GM04504 (cell line): ENCODE measurements at regions not wholly inside any gene's neighbourhood (a gene's known extent, or its start where the extent isn't known, plus 50 kb on each side); places are given as distances from the start of the nearest gene placed in this dataset.

Experiments
- DNase-seq: peaks from one replicate; pipeline ENCODE4 v3.0.0-alpha.2; 2012; ENCODE audit warnings: low read depth

- DNase-seq, result no peak
Measured at GRCh38 chr1:235027076-235027861, 101.4 kb downstream of the TOMM20 start.

- no peak for DNase-seq
Measured at GRCh38 chr1:235025422-235025984, 103.1 kb downstream of the TOMM20 start.

- DNase-seq, result no peak
Measured at GRCh38 chr1:235024711-235025421, 103.8 kb downstream of the TOMM20 start.

- no peak for DNase-seq
Measured at GRCh38 chr1:235023711-235024439, 104.8 kb downstream of the TOMM20 start.

GRCh38 chr1:235022981-235023710 is 105.5 kb downstream of the TOMM20 start:
- no peak for DNase-seq

DNA sequence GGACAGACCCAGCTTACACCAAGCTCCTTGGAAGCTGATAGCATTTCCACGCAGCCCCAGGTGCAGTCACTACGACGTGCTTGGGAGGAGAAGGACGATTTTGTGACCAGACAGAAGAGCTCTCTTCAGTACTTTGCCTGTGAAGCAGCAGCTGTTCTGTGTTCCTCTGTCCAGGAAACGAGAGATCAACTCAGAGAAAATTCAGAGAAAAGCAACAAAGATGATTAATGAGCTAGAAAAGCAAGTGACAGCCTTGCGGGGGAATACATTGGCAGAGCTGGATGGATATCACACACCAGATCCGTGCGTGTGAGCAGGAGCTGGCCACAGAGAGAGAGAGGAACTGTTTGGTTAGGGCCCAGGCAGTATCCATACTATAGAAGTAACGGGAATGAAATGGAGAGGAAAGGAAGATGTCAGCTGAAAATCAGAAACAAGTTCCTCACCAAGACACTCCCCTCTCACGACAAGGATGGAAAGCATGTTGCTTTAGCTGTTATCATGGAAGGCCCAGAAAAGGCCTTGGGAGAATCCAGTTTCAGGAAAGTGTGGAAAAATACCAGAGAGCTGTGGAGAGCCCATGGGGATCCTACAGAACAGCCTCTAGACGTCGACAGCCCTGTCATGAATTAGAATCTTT is 106.2 kb downstream of the TOMM20 start:
- no peak for DNase-seq

DNA sequence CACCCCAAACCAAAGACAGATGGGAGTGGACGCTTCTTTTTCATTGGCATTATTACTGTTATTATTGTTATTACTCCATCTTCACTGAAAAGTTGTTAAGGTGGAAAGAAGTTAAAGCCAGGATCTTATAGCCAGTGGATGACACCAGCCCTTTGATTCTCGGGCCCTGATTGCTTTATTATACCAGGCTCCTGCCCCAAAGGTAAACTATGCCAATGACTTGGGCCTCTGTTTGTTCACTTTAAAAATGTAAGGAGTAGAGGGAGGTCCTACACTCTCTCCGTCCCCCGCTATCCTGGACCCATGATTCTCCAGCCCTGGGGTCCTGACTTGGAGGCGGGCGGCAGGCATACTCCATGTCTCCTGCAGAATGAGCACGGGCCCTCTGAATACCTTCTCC is 106.8 kb downstream of the TOMM20 start:
- no peak for DNase-seq

DNA sequence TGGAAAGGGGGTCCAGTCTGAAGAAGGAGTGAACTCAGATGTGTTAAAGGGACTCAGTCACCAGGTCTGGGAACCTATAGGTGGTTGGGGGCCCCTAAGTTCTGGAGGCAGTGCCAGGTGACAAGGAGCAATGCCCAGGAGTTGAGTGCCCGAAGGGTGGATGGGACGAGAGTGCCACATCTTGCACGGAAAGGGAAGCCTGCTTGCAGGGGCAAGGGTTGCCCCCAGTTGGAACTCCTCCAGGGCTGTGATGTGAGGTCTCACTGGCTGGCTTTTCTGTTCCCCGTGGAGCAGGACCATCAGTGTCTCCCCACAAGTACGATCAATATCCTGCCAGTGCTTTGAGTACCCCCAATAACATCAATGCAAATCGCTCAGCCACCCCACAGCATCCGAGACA is 107.3 kb downstream of the TOMM20 start:
- no peak for DNase-seq

DNA sequence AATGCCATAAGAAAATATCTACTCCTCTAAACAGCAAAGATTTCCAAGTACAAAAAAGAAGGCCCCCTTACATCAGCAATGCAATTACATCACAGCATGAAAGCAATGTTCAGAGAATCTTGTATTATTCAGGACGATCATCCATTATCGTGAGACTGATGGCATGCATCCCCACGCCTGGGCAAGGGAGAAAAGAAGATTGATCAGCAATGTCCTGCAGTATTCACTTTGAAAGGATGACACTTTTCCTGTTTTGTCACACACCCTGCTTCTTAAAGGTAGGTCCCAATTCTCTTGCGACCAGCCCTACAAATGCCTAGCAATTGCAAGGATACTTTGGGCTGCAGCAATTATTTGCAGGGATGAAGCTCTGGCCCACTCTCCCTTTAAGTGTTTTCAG is 108.7 kb downstream of the TOMM20 start:
- DNase-seq, result no peak

DNA sequence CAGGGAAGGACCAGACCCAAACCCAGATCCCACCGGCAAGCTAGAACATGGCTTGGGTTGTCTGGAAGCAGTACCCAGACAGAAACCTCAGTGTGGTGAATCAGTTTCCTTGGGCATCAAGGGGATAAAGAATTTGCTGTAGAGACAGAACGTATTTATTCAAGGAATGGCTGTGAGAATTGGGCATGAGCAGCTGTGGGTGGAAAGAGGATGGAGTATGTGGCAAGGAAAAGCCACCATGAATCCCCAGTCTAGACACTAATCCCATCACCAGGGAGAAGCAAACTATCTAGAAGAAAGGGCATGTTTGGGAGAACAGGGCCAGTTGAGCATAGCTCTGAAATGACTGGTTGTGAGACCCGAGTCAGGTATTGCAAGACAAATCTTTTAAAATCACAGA is 109.2 kb downstream of the TOMM20 start:
- no peak for DNase-seq

DNA sequence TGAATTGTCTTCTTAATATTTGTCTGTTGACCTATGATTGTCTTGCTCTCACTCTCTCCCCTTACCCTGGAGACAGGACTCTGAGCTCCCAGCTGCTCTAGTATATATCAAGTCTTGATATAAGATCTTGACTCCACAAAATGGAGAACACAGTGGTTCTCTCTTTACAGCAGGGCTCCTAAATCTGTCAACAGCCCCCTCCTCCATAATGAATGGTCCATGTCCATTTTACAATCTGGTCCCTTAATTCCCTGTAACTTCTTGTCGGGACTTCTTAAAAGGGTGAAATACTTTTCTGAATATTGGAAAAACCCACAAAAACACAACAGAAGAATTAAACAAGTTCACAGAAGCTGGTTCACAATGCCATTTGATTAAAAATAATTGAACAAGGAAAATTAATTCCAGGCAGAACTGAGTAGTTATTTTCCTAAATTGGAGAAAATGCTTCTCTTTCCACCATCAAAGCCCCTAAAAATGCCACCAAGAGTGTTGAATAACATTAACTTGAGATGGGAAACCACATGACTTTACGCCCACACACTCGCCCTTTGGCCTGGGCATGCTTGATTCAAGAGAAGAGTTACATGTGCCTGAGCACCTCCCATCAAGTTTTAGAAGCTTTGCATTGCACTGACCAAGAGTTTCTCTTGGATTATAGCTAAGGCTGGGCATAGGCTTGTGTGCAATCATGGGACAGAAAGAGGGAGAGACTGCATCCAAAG is 109.8 kb downstream of the TOMM20 start:
- DNase-seq, result no peak

DNA sequence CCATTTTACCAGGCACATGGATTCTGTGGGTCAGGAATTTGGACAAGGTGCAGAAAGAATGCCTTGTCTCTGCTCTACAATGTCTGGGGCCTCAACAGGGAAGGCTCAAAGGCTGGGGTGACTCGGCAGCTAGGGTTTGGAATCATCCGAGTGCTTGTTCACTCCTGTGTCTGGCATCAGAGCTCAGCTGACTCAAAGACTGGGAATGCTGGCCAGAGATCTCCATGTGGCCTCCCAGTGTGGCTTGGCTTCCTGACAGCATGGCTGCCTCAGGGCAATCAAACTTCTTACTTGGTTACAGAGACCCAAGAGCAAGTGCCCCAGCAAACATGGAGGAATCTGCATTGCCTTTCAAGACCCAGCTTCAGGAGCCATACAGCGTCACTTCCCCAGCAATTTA is 110.5 kb downstream of the TOMM20 start:
- DNase-seq, result peak; percentile 95

- no peak for DNase-seq
Measured at GRCh38 chr1:235017719-235018118, 110.9 kb downstream of the TOMM20 start.

DNA sequence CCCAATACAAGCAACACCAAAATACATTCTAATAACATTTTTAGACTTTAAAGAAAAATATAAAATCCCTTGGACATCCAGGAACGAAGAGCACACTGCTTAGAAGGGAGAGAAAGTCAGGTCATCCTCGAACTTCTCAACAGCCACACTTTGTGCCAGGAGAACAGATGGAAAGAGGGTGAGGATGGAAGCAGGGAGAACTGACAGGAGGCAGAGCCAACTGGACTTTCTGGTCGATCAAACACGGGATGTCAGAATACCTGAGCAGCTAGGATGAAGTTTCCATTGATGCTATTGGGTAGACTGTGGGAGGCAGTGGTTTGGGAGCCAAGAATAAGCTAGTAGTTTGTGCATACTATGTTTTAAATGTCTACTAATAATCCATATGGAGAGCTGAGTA is 111.4 kb downstream of the TOMM20 start:
- DNase-seq, result no peak

DNA sequence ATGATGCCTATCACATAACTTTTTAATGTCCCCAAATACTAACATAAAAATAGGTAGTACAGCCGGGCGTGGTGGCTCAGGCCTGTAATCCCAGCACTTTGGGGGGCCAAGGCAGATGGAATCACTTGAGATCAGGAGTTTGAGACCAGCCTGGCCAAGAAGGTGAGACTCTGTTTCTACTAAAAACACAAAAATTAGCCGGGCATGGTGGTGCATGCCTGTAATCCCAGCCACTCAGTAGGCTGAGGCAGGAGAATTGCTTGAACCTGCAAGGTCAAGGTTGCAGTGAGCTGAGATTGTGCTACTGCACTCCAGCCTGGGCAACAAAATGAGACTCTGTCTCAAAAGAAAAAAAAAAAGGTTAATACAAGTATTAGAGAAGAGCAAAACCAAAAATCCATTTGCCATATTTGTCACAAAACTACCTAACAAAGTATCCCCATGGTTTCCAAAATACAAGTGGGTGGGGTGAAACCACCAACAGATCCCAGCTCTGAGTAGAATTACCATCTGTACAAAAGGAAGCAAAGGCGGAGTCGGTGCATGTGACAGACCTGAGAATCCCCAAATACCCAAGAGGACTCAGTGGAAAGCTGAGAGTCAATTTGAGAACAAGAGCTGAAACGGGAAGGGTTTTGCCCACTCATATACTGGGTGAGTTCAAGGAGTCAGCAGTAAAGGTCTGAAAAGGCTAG is 113.2 kb downstream of the TOMM20 start:
- no peak for DNase-seq

- DNase-seq, result no peak
Measured at GRCh38 chr1:235014756-235015155, 113.9 kb downstream of the TOMM20 start.

- DNase-seq, result no peak
Measured at GRCh38 chr1:235013512-235013911, 115.1 kb downstream of the TOMM20 start.

DNA sequence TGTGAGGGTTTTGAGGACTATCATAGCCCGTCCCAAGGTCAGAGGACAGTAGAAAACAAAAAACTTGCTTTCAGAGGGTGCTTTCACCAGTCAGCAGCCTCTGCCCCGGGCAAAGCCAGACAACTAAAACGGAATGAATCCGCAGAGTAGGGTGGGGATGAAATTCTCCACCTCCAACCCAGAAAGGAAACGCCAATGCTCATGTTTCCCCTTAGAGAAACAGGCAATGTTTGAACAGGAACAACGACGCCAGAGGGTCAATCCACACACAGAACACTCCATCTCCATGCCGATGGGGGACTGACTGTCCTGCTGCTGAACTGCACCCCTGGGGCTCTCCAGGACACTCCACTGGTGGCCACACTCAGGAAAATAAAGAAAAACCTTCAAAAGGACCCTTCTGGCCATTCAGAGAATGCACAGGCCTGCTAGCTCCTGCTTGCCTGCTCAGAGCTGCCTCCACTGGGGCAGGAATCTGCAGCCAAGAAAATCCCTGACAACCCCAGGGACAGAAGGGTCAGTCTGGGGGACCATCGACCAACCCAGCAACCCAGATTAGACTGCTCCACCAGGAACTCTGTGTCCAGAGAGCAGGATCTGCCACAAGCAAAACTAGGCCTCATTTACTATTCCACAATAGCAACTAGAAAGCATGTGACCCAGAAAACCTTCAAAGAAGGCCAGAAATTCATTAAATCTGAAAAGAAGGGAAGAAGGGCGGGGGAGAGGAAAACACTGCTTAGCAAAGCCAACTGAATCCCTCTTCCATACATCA is 116.0 kb downstream of the TOMM20 start:
- DNase-seq, result no peak
